Osteoblast (primary cell): ENCODE measurements at regions not wholly inside any gene's neighbourhood (a gene's known extent, or its start where the extent isn't known, plus 50 kb on each side); places are given as distances from the start of the nearest gene placed in this dataset.

ENCODE experiments used
- DNase-seq: peaks from one replicate; pipeline ENCODE4 v3.0.0; 2011; ENCODE audit warnings: low spot score, mixed read lengths; ENCODE audit not compliant: insufficient read length; ENCODE audit errors: missing footprints
- H2AFZ ChIP-seq: 2 replicates; pipeline ENCODE4 v1.6.0; 2011; ENCODE audit warnings: mild to moderate bottlenecking, low read length
- H3K27ac ChIP-seq: 2 replicates; pipeline ENCODE4 v1.5.1; 2011; ENCODE audit warnings: mild to moderate bottlenecking, low read depth, low read length, moderate library complexity
- H3K27me3 ChIP-seq: 2 replicates; pipeline ENCODE4 v1.6.0; 2012; ENCODE audit warnings: mild to moderate bottlenecking, control low read depth, inconsistent platforms, low read length, moderate library complexity; ENCODE audit not compliant: insufficient read depth
- H3K36me3 ChIP-seq: 2 replicates; pipeline ENCODE4 v1.5.1; 2011; ENCODE audit warnings: mild to moderate bottlenecking, low read length, control low read depth, moderate library complexity; ENCODE audit not compliant: insufficient read depth
- H3K4me1 ChIP-seq: 2 replicates; pipeline ENCODE4 v1.5.1; 2011; ENCODE audit warnings: mild to moderate bottlenecking, low read length, control low read depth, moderate library complexity; ENCODE audit not compliant: insufficient read depth
- H3K4me2 ChIP-seq: 2 replicates; pipeline ENCODE4 v1.6.0; 2011; ENCODE audit warnings: mild to moderate bottlenecking, low read length; ENCODE audit not compliant: insufficient read depth
- H3K4me3 ChIP-seq: fragments of 200-600 bp; sonication (generic); 3 replicates; pipeline ENCODE4 v1.5.1; 2012; ENCODE audit warnings: mild to moderate bottlenecking, low read length, inconsistent platforms; ENCODE audit not compliant: insufficient read depth
- H3K79me2 ChIP-seq: 2 replicates; pipeline ENCODE4 v1.6.0; 2012; ENCODE audit warnings: mild to moderate bottlenecking, low read length, control low read depth, inconsistent platforms; ENCODE audit not compliant: insufficient read depth
- H3K9me3 ChIP-seq: 2 replicates; pipeline ENCODE4 v1.5.1; 2011; ENCODE audit warnings: low read depth, low read length, control low read depth
- H4K20me1 ChIP-seq: 2 replicates; pipeline ENCODE4 v1.6.0; 2012; ENCODE audit warnings: mild to moderate bottlenecking, low read length, control low read depth; ENCODE audit not compliant: insufficient read depth
- TF ChIP-seq, protein P1 (sequence below): IDR thresholded peaks from 2 replicates; pipeline ENCODE4 v1.5.1; 2011; ENCODE audit warnings: mild to moderate bottlenecking, low read depth, low read length, moderate library complexity; ENCODE audit errors: extremely low read depth

DNA sequence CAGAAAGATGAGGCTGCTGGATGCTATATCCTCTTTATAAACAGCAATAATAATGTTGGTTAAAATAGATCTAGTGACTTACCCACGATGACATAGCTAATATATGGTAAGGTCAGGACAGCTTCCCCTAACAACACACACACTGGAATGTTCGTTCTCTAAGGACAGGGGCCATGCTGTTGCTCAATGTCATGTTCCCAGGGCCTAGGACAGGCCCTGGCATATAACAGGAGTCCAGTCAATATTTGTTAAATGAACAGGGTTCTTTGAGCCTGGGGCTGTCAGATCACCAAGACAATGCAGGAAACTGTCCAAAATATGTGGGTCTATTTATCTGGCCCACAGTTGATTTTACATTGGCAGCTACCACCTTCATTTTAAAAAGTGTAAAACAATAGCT lies 207.1 kb upstream of the MEX3C start:
- TF ChIP-seq, protein P1, sequence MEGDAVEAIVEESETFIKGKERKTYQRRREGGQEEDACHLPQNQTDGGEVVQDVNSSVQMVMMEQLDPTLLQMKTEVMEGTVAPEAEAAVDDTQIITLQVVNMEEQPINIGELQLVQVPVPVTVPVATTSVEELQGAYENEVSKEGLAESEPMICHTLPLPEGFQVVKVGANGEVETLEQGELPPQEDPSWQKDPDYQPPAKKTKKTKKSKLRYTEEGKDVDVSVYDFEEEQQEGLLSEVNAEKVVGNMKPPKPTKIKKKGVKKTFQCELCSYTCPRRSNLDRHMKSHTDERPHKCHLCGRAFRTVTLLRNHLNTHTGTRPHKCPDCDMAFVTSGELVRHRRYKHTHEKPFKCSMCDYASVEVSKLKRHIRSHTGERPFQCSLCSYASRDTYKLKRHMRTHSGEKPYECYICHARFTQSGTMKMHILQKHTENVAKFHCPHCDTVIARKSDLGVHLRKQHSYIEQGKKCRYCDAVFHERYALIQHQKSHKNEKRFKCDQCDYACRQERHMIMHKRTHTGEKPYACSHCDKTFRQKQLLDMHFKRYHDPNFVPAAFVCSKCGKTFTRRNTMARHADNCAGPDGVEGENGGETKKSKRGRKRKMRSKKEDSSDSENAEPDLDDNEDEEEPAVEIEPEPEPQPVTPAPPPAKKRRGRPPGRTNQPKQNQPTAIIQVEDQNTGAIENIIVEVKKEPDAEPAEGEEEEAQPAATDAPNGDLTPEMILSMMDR: no peak
- DNase-seq: no peak
- Histone ChIP-seq H3K4me1 (no peaks in the 10 kb centered on the region), H3K9me3 (no peaks in the 10 kb centered on the region), H3K4me2 (no peak overlapping the region), H4K20me1 (no peaks in the 10 kb centered on the region), H3K79me2 (no peaks in the 10 kb centered on the region), H3K27me3 (no peaks in the 10 kb centered on the region), H3K27ac (no peak overlapping the region), H2AFZ (no peak overlapping the region), H3K36me3 (no peaks in the 10 kb centered on the region), H3K4me3 (no peak overlapping the region)

DNA sequence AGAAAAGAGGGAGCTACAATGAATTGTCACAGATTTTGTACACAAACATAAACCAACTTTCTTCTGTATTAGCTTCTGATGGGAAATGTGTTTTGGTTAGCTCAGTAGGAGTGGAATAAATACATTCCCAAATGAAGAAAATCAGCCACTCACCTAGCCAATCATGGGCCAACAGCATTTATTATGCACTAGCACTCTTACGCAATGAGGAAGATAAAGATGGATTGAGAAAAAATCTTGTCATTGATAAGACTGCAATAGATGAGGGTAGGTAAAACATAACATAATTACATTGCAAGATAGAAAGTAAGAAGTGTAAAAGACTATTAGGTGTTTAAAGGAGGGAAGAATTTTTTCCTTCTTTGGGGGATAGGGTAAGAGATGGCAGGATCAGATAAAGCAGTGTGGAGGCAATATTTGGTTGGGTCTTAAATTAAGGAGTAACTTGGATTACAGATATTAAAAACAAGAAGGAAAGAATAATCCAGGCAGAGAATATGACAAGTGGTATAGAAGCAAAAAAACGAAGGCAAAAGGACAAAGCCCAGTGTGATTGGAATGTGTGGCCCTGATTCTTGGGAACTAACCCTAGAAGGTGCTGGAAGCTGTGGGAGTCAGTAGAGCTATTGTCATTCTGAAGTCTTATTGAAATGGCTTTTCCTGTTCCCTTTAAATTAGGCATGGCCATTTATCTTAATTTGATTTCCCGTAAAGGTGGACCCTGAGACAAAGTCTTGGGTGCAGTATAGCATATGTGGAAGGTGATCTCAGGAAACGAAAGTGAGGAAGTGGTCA lies 208.4 kb upstream of the MEX3C start:
- TF ChIP-seq, protein P1: no peak
- H3K79me2 ChIP-seq: no peaks in the 10 kb centered on the region
- H3K36me3 ChIP-seq: no peaks in the 10 kb centered on the region

DNA sequence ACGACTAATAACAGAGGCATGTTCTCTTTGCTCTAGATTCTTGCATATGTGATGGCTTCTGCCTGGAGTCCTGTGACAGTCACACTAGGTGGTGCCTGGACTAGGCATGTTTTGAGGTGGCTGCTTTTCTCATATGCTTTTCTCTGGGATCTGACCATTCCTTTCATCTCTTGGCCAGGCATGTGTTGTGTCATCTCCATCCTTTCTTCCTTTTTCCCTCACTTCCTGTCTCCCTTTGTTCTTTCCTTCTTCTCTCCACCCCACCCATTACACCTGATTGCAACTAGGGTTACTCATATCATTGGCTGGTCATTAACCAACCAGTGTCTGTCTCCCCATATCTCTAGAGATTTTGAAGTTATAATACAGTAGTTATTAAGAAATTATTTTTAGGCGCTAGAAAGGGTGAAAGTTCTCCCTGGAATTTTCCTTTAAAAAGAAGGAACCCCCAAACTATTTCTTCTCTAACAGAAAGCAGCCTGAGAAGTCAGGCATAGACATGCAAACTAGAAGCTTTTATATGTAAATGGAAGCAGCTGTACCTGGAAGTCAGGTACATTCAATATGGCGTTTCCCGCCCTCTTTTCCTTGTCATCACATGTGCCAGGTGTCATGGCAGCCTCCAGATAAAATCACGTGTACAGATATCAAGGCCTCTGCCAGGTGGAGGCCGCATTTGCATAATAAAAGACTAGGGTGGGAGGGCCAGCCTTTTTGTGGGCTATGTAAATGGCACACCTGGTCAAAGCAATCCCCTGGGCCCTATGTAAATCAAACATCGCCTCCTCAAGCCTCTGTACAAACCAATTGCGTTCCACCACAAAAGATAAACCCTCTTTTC lies 220.4 kb upstream of the MEX3C start:
- Histone ChIP-seq H3K9me3 (no peaks in the 10 kb centered on the region), H3K27me3 (no peaks in the 10 kb centered on the region), H3K36me3 (no peaks in the 10 kb centered on the region), H3K27ac (no peak overlapping the region), H3K4me1 (no peaks in the 10 kb centered on the region), H4K20me1 (no peaks in the 10 kb centered on the region), H3K79me2 (no peaks in the 10 kb centered on the region), H3K4me2 (no peak overlapping the region), H3K4me3 (no peak overlapping the region), H2AFZ (no peak overlapping the region)
- DNase-seq: no peak
- TF ChIP-seq, protein P1: no peak

More for the DNA sequence above, 208.4 kb upstream of the MEX3C start:
- no peaks in the 10 kb centered on the region for H3K27me3 ChIP-seq
- DNase-seq: no peak
- no peaks in the 10 kb centered on the region for H3K4me1 ChIP-seq
- no peak overlapping the region for H3K27ac ChIP-seq
- peaks cover 1% of the 10 kb centered on the region for H3K9me3 ChIP-seq
- no peaks in the 10 kb centered on the region for H4K20me1 ChIP-seq
- H3K4me2 ChIP-seq: no peak overlapping the region
- no peak overlapping the region for H2AFZ ChIP-seq
- H3K4me3 ChIP-seq: no peak overlapping the region

DNA sequence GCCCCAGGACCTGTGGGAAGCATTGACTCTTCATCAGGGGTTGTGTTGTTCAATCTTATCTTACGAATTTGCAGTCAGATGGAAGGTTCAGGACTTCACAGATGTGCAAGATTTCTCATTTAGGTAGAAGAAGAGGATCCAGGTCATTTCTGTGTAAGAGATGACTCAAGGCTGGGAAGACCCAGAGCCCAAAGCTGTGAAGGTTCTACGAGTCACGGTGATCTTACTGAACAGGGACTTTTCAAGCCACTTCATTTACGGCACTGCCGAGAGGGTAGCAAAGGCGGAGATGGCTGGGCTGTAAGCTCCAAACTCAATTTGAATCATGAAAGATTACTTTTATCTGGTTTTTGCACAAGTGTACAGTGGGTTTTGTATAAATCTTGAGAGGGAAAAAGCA lies 228.0 kb upstream of the MEX3C start:
- Histone ChIP-seq H3K79me2 (no peaks in the 10 kb centered on the region), H3K9me3 (no peaks in the 10 kb centered on the region)

More for the DNA sequence above, 228.0 kb upstream of the MEX3C start:
- H3K27me3 ChIP-seq: no peaks in the 10 kb centered on the region
- no peaks in the 10 kb centered on the region for H3K36me3 ChIP-seq
- no peak for DNase-seq
- no peak overlapping the region for H3K4me2 ChIP-seq
- no peaks in the 10 kb centered on the region for H3K4me1 ChIP-seq
- H2AFZ ChIP-seq: no peak overlapping the region
- H4K20me1 ChIP-seq: no peaks in the 10 kb centered on the region
- TF ChIP-seq, protein P1: no peak
- no peak overlapping the region for H3K27ac ChIP-seq
- no peak overlapping the region for H3K4me3 ChIP-seq
